GM21737 (cell line): ENCODE measurements at regions not wholly inside any gene's neighbourhood (a gene's known extent, or its start where the extent isn't known, plus 50 kb on each side); places are given as distances from the start of the nearest gene placed in this dataset.

Experiments
- ATAC-seq: cut with Tn5 transposase; IDR thresholded peaks from one replicate; pipeline ENCODE4 v1.9.1; 2021; ENCODE audit warnings: mild to moderate bottlenecking, moderate library complexity; ENCODE audit not compliant: unreplicated experiment

- no peak for ATAC-seq
These were observed 155.4 kb upstream of the FAM9B start for GRCh38 chrX:9189286-9189685.

GRCh38 chrX:9191392-9191791, 157.5 kb upstream of the FAM9B start:
- no peak for ATAC-seq

GRCh38 chrX:9195199-9195880, 161.4 kb upstream of the FAM9B start:
- ATAC-seq, result no peak

GRCh38 chrX:9196961-9197640, 163.2 kb upstream of the FAM9B start:
- no peak for ATAC-seq

- no peak for ATAC-seq
These were observed 170.6 kb upstream of the FAM9B start for GRCh38 chrX:9204560-9204959.

- no peak for ATAC-seq
These were observed 171.8 kb upstream of the FAM9B start for GRCh38 chrX:9205599-9206223.

- no peak for ATAC-seq
These were observed 173.2 kb upstream of the FAM9B start for GRCh38 chrX:9207142-9207541.

- no peak for ATAC-seq
These were observed 177.3 kb upstream of the FAM9B start for GRCh38 chrX:9211269-9211668.

- ATAC-seq, result no peak
These were observed 187.9 kb upstream of the FAM9B start for GRCh38 chrX:9221781-9222180.

- ATAC-seq, result no peak
These were observed 188.4 kb upstream of the FAM9B start for GRCh38 chrX:9222299-9222698.

GRCh38 chrX:9227276-9227675, 193.3 kb upstream of the FAM9B start:
- no peak for ATAC-seq

GRCh38 chrX:9231491-9231890, 197.6 kb upstream of the FAM9B start:
- no peak for ATAC-seq

- ATAC-seq, result no peak
These were observed 199.2 kb upstream of the FAM9B start for GRCh38 chrX:9233141-9233540.

GRCh38 chrX:9234315-9234714, 200.4 kb upstream of the FAM9B start:
- no peak for ATAC-seq

- no peak for ATAC-seq
These were observed 201.8 kb upstream of the FAM9B start for GRCh38 chrX:9235722-9236121.

- ATAC-seq, result no peak
These were observed 207.0 kb upstream of the FAM9B start for GRCh38 chrX:9240956-9241355.

- ATAC-seq, result no peak
These were observed 207.5 kb upstream of the FAM9B start for GRCh38 chrX:9241427-9241826.

- ATAC-seq, result no peak
These were observed 215.3 kb upstream of the FAM9B start for GRCh38 chrX:9249051-9249846.

GRCh38 chrX:9252182-9252581, 212.7 kb upstream of the TBL1X start:
- no peak for ATAC-seq

GRCh38 chrX:9253211-9253610, 211.6 kb upstream of the TBL1X start:
- ATAC-seq, result no peak

GRCh38 chrX:9257718-9258420, 207.0 kb upstream of the TBL1X start:
- no peak for ATAC-seq
